ENCODE measurements at regions not wholly inside any gene's neighbourhood (a gene's known extent, or its start where the extent isn't known, plus 50 kb on each side); places are given as distances from the start of the nearest gene placed in this dataset.

- no peak for TF ChIP-seq CTCF (IDR thresholded peaks at IDR 0.05)
- no peak for TF ChIP-seq POLR2A (IDR thresholded peaks at IDR 0.05)
Observed at GRCh38 chr6:79408256-79408974, 128.8 kb downstream of the LCA5 start.
